Calu3 (cell line): ENCODE measurements at regions not wholly inside any gene's neighbourhood (a gene's known extent, or its start where the extent isn't known, plus 50 kb on each side); places are given as distances from the start of the nearest gene placed in this dataset.

Experiments used
- BruUV-seq: library from RNA; stranded (reverse); fragments of 400-500 nt; replicated peaks from 2 replicates; lab custom pipeline; 2021; lab: Mats Ljungman, UMichigan
- CTCF ChIA-PET: fragments of 300-600 bp; sonication (Branson Sonifier 250); formaldehyde crosslinking; loops from one replicate; lab custom pipeline; 2022; ENCODE audit warnings: antibody characterized with exemption; lab: Charles Lee
- DNase-seq: peaks from one replicate; pipeline ENCODE4 v3.0.0; 2022
- H3K27ac Mint-ChIP-seq: one replicate; pipeline ENCODE4 v1.8.0; 2022; ENCODE audit warnings: mixed read lengths; ENCODE audit not compliant: unreplicated experiment
- H3K27me3 Mint-ChIP-seq: one replicate; pipeline ENCODE4 v1.8.0; 2022; ENCODE audit warnings: mixed read lengths; ENCODE audit not compliant: unreplicated experiment
- H3K36me3 Mint-ChIP-seq: one replicate; pipeline ENCODE4 v1.8.0; 2022; ENCODE audit warnings: mild to moderate bottlenecking, moderate library complexity, mixed read lengths; ENCODE audit not compliant: insufficient read depth, unreplicated experiment
- H3K4me1 Mint-ChIP-seq: one replicate; pipeline ENCODE4 v1.8.0; 2022; ENCODE audit warnings: mild to moderate bottlenecking, low read depth, mixed read lengths; ENCODE audit not compliant: unreplicated experiment
- H3K4me3 Mint-ChIP-seq: one replicate; pipeline ENCODE4 v1.8.0; 2022; ENCODE audit warnings: mild to moderate bottlenecking, low read depth, moderate library complexity, mixed read lengths; ENCODE audit not compliant: unreplicated experiment
- H3K9me3 Mint-ChIP-seq: one replicate; pipeline ENCODE4 v1.8.0; 2022; ENCODE audit warnings: low read depth, mixed read lengths; ENCODE audit not compliant: unreplicated experiment
- CTCF ChIP-seq: fragments of 200-600 bp; IDR thresholded peaks from one replicate; pipeline ENCODE4 v1.8.0; 2022; ENCODE audit warnings: antibody characterized with exemption; ENCODE audit not compliant: unreplicated experiment
- intact Hi-C: fragments of 100-400 bp; cut with micrococcal nuclease; formaldehyde crosslinking; loops from one replicate; pipeline ENCODE4 v1.10.0; 2022; ENCODE audit not compliant: unreplicated experiment

GRCh38 chr9:28542928-28543327 lies 969.6 kb upstream of the C9orf72 start:
- Mint-ChIP-seq H3K4me1 (no peaks in the 10 kb centered on the region), H3K36me3 (no peaks in the 10 kb centered on the region), H3K27ac (no peak overlapping the region), H3K9me3 (no peaks in the 10 kb centered on the region), H3K27me3 (no peaks in the 10 kb centered on the region), H3K4me3 (no peak overlapping the region)
- intact Hi-C loops = no loop called here
- CTCF ChIA-PET = no interaction called here
- no peak for TF ChIP-seq CTCF
- no TSS peak for BruUV-seq
- no peak for DNase-seq

- intact Hi-C loops = no loop called here
- BruUV-seq = no TSS peak
- H3K27me3 Mint-ChIP-seq = no peaks in the 10 kb centered on the region
- TF ChIP-seq CTCF = no peak
- H3K27ac Mint-ChIP-seq = no peak overlapping the region
- no peaks in the 10 kb centered on the region for H3K4me1 Mint-ChIP-seq
- H3K4me3 Mint-ChIP-seq = no peak overlapping the region
- DNase-seq = no peak
- CTCF ChIA-PET = no interaction called here
- no peaks in the 10 kb centered on the region for H3K9me3 Mint-ChIP-seq
- no peaks in the 10 kb centered on the region for H3K36me3 Mint-ChIP-seq
Observed at GRCh38 chr9:28547527-28547926, 974.2 kb upstream of the C9orf72 start.

- Mint-ChIP-seq H3K9me3 (no peaks in the 10 kb centered on the region), H3K4me1 (no peaks in the 10 kb centered on the region), H3K27ac (no peak overlapping the region), H3K4me3 (no peak overlapping the region), H3K27me3 (no peaks in the 10 kb centered on the region), H3K36me3 (no peaks in the 10 kb centered on the region)
- intact Hi-C loops = no loop called here
- DNase-seq = no peak
- CTCF ChIA-PET = no interaction called here
- TF ChIP-seq CTCF = no peak
- BruUV-seq = no TSS peak
Observed at GRCh38 chr9:28563291-28563934, 990.1 kb upstream of the C9orf72 start.

- H3K36me3 Mint-ChIP-seq = no peaks in the 10 kb centered on the region
- CTCF ChIA-PET = no interaction called here
- intact Hi-C loops = no loop called here
- H3K27ac Mint-ChIP-seq = no peak overlapping the region
- H3K4me1 Mint-ChIP-seq = no peaks in the 10 kb centered on the region
- no peaks in the 10 kb centered on the region for H3K27me3 Mint-ChIP-seq
- H3K4me3 Mint-ChIP-seq = no peak overlapping the region
- H3K9me3 Mint-ChIP-seq = no peaks in the 10 kb centered on the region
- TF ChIP-seq CTCF = no peak
- DNase-seq = no peak
- BruUV-seq = no TSS peak
Observed at GRCh38 chr9:28583832-28584231, 1010.6 kb upstream of the C9orf72 start.
